ENCODE measurements at regions not wholly inside any gene's neighbourhood (a gene's known extent, or its start where the extent isn't known, plus 50 kb on each side); places are given as distances from the start of the nearest gene placed in this dataset.

- TF ChIP-seq CTCF (IDR thresholded peaks at IDR 0.05; ENCODE audit: insufficient read depth, low read depth, low read length) (no peak), EZH2 (IDR thresholded peaks at IDR 0.05; ENCODE audit: insufficient read depth, low read length) (no peak)
Observed at GRCh38 chr12:87921621-87922020, 107.6 kb downstream of the C12orf50 start.

Measured in astrocyte (in vitro differentiated cells and primary cell).